Body of pancreas (tissue), 4 donors: ENCODE measurements at regions not wholly inside any gene's neighbourhood (a gene's known extent, or its start where the extent isn't known, plus 50 kb on each side); places are given as distances from the start of the nearest gene placed in this dataset.

Source experiments
- ATAC-seq: fragments of 150-250 bp; one replicate; pipeline ENCODE4 v1.9.1; 2016
- DNase-seq, 4 donors: peaks; one replicate each; pipeline ENCODE4 v3.0.0-alpha.2; 2019
- H3K27ac ChIP-seq, 4 donors: fragments of 200-600 bp; sonication (generic); 1 replicate in 3 of 4; 2 replicates in 1 of 4; pipeline versions ENCODE4 v1.5.1 to v1.6.1; 2016 to 2019; ENCODE audit warnings: mild to moderate bottlenecking in 1 of 4, mixed read lengths in 1 of 4, moderate library complexity in 1 of 4
- H3K27me3 ChIP-seq, 2 donors: fragments of 200-600 bp; sonication (generic); one replicate each; pipeline ENCODE4 v1.6.0; 2016; ENCODE audit warnings: mild to moderate bottlenecking in 1 of 2
- H3K36me3 ChIP-seq, 2 donors: fragments of 200-600 bp; sonication (generic); replicated peaks in 1 of 2; 2 replicates each; pipeline ENCODE4 v1.5.1; 2016; ENCODE audit warnings: low read depth in 2 of 2; ENCODE audit not compliant: insufficient read depth in 1 of 2
- H3K4me1 ChIP-seq: fragments of 200-600 bp; sonication (generic); one replicate; pipeline ENCODE4 v1.6.0; 2016
- H3K4me3 ChIP-seq, 2 donors: fragments of 200-600 bp; sonication (generic); 1 replicate in 1 of 2; 2 replicates in 1 of 2; pipeline ENCODE4 v1.5.1; 2016 to 2019
- H3K9me3 ChIP-seq, 3 donors: fragments of 200-600 bp; sonication (generic); 1 replicate in 2 of 3; 2 replicates in 1 of 3; pipeline ENCODE4 v1.5.1; 2016
- POLR2A ChIP-seq, 3 donors: fragments of 450-650 bp; IDR thresholded peaks; one replicate each; pipeline ENCODE4 v1.6.1; 2016; ENCODE audit warnings: antibody characterized with exemption in 3 of 3, mild to moderate bottlenecking in 2 of 3
- WGBS, 2 donors: methylation state at CpG; one replicate each; pipeline ENCODE4 v1.1.5; 2017; 5-methylcytosine and 5-hydroxymethylcytosine counted together
- intact Hi-C: fragments of 100-400 bp; cut with DNase I; formaldehyde crosslinking; loops from one replicate; pipeline ENCODE4 v1.15.1; 2023
- TF ChIP-seq, protein P1 (sequence below), 7 experiments: fragments of 450-650 bp in 4 of 7; fragments of 200-600 bp in 3 of 7; sonication (generic) in 3 of 7; IDR thresholded peaks; one replicate each; pipeline ENCODE4 v1.5.1; 2016 to 2019; ENCODE audit warnings: antibody characterized with exemption in 7 of 7

DNA sequence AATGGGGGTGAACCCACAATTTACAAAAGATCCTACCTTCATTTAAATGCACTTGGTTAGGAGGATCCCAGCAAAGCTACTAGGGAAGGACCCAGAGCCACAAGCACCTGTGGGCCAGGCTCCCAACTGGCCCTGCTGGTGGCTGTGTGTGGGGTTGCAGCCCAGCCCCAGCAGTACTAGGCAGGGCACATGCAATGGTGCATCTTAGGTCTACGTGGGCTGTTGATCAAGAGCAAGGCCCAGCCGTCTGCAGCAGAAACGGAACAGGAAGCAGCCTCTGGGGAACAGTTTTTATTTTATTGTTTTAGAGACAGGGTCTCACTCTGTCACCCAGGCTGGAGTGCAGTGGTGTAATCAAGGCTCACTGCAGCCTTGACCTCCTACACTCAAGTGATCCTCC is 134.1 kb upstream of the RAB4A start:
- Histone ChIP-seq H3K36me3 (no peaks in the 10 kb centered on the region), H3K9me3 (peaks cover 0 to 7% (median 0%) of the 10 kb centered on the region in 3 donors), H3K4me3 (no peak overlapping the region), H3K27me3 (no peaks in the 10 kb centered on the region), H3K4me1 (peaks cover 17% of the 10 kb centered on the region), H3K27ac (no peak overlapping the region)
- DNase-seq (no peak), ATAC-seq (no peak)
- TF ChIP-seq, protein P1, sequence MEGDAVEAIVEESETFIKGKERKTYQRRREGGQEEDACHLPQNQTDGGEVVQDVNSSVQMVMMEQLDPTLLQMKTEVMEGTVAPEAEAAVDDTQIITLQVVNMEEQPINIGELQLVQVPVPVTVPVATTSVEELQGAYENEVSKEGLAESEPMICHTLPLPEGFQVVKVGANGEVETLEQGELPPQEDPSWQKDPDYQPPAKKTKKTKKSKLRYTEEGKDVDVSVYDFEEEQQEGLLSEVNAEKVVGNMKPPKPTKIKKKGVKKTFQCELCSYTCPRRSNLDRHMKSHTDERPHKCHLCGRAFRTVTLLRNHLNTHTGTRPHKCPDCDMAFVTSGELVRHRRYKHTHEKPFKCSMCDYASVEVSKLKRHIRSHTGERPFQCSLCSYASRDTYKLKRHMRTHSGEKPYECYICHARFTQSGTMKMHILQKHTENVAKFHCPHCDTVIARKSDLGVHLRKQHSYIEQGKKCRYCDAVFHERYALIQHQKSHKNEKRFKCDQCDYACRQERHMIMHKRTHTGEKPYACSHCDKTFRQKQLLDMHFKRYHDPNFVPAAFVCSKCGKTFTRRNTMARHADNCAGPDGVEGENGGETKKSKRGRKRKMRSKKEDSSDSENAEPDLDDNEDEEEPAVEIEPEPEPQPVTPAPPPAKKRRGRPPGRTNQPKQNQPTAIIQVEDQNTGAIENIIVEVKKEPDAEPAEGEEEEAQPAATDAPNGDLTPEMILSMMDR (IDR thresholded peaks at IDR 0.05), result no peak
- no peak for TF ChIP-seq POLR2A (IDR thresholded peaks at IDR 0.05)
- WGBS, 2 donors, result 40 to 47% methylated on average over 2 to 3 of the region's 3 CpGs
- intact Hi-C loops, result no loop called here

DNA sequence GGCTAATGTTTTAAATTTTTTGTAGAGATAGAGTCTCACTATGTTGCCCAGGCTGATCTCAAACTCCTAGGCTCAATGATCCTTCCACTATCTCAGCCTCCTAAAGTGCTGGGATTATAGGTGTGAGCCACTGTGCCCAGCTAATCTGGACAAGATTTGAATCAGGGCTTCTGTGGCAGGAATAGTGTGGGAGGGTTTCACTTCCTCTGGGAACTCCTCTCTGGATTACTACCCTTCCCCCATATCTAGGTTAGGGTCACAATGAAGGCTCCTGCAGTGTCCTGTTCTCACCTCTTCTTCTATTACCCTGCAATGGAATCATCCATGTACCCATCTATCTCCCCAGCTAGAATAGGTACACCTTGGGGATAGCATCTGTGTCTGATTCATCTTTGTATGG is 133.6 kb upstream of the RAB4A start:
- Histone ChIP-seq H3K27me3 (no peaks in the 10 kb centered on the region), H3K36me3 (no peaks in the 10 kb centered on the region), H3K4me1 (peaks cover 12% of the 10 kb centered on the region), H3K9me3 (peaks cover 0 to 7% (median 0%) of the 10 kb centered on the region in 3 donors), H3K27ac (no peak overlapping the region), H3K4me3 (no peak overlapping the region)
- TF ChIP-seq, protein P1 (IDR thresholded peaks at IDR 0.05), result no peak
- no peak for TF ChIP-seq POLR2A (IDR thresholded peaks at IDR 0.05)
- intact Hi-C loops, result no loop called here
- DNase-seq (no peak), ATAC-seq (no peak)

DNA sequence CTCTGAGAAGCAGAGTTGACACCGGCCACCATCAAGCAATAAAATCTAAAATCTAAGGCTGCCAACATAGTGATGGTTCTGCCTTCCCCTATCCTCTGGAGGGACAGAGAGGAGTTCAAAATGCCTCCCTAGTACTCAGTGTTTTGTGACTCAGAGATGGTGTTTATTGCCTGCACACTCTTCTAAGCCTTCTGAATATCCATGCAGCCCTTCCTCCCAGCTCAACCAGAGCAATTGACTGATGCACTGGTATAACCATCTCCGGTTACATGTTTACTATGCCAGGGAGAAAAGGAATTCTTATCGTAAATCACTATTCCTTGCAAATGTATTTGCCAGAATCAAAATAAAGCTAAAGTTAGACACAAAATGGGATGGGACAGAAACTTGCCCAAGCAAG is 132.9 kb upstream of the RAB4A start:
- no peak for DNase-seq
- Histone ChIP-seq H3K9me3 (peaks cover 0 to 7% (median 0%) of the 10 kb centered on the region in 3 donors), H3K27ac (no peak overlapping the region), H3K27me3 (no peaks in the 10 kb centered on the region), H3K4me1 (peaks cover 5% of the 10 kb centered on the region), H3K36me3 (no peaks in the 10 kb centered on the region), H3K4me3 (no peak overlapping the region)
- intact Hi-C loops, result no loop called here
- no peak for ATAC-seq
- no peak for TF ChIP-seq POLR2A (IDR thresholded peaks at IDR 0.05)
- TF ChIP-seq, protein P1 (IDR thresholded peaks at IDR 0.05), result no peak
- WGBS, 2 donors, result 76 to 84% methylated on average over 3 of the region's 3 CpGs

DNA sequence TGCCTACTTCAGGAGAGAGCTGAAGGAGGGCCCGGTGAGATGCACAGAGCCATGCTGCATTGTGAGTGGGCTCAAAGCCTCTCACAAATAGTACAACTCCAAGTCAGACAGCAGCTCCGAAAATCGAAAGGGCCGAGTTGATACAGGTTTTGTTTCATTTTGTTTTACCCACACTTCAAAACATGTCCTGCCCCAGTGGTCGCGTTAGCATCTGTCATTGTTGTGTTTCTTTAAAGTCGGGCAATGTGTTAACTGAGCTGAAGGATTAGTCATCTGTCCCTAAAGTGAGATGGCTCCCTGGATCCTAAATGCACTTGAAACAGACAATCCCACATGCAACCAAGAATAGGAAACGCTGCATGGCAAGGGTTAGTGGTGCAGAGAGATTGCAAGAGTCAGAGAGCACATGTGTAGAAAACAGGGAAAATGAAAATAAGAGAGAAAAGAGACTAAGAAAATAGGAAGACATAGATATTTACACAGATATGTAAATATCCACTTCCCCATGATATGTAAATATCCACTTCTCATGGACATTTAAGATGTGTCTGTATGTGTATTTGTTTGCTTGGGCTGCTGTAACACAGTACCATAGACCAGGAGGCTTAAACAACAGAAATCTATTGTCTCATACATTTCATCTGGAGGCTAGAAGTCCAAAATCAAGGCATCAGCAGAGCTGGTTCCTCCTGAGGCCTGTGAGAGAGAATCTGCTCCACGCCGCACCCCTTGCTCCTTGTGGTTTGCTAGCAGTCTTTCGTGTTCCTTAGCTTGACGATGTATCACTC is 131.4 kb upstream of the RAB4A start:
- 78 to 82% methylated on average over 12 of the region's 12 CpGs for WGBS, 2 donors

More for the DNA sequence above, 131.4 kb upstream of the RAB4A start:
- Histone ChIP-seq H3K36me3 (no peaks in the 10 kb centered on the region), H3K27ac (no peak overlapping the region), H3K4me1 (no peaks in the 10 kb centered on the region), H3K4me3 (no peak overlapping the region), H3K9me3 (peaks cover 0 to 5% (median 0%) of the 10 kb centered on the region in 3 donors), H3K27me3 (no peaks in the 10 kb centered on the region)
- intact Hi-C loops, result loop anchor here (10.0 kb wide), 1 partner anchor 405 kb away; the partner anchor contains the start of gene RHOU
- no peak for TF ChIP-seq POLR2A (IDR thresholded peaks at IDR 0.05)
- TF ChIP-seq, protein P1 (IDR thresholded peaks at IDR 0.05), result no peak
- DNase-seq (no peak), ATAC-seq (no peak)
